ENCODE measurements at regions not wholly inside any gene's neighbourhood (a gene's known extent, or its start where the extent isn't known, plus 50 kb on each side); places are given as distances from the start of the nearest gene placed in this dataset.
"Not testable (repeated sequence)": the region's sequence is repeated elsewhere in the genome, so short reads cannot be mapped to it uniquely, and the experiment has no call there.

DNA sequence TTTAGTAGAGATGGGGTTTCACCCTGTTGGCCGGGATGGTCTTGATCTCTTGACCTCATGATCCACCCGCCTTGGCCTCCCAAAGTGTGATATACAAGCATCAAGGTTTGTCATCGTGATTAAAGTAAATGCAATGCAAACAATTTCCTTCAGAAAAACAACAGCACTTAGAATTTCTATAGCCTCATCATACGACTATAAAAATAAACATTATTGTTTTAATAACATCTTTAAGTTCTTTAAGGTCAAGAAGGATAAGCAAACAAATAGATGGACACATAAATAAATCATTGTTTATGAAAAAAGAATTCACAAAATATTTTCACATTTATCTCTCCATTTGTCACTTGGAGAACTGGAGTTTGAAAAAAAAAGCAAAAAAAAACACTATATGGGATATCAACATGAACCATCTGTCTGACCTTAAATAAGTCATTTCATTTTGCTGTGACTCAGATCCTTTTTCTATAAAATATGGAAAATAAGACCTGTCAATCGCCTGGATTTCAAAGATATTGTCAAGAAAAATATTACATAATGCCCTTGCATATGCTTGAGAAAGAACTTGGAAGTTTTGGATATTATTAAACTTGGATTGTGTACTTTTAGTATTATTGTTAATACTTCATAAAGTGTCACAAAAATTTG is 642.0 kb upstream of the KCNMB2 start:
- DNase-seq (ENCODE audit: low read depth in 3 of 3): no peak

DNA sequence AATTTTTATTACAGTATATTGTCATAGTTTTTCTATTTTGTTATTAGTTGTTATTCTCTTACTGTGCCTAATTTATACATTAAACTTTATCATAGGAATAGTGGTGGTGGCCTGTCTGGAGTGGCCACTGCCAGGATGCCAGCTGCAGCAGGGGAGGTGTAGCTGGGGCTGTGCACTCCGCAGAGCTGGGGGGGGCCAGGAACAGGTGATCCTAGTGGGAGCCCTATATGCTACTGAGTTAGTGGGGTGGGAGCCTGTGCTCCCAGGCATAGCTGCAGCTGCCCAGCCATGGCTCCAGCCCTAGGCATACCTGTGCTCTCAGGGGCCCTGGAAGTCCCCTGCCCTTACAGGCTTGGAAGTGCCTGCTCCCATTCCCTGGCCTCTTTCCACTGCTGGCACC is 638.1 kb upstream of the KCNMB2 start:
- DNase-seq (ENCODE audit: low read depth in 3 of 3): no peak

DNA sequence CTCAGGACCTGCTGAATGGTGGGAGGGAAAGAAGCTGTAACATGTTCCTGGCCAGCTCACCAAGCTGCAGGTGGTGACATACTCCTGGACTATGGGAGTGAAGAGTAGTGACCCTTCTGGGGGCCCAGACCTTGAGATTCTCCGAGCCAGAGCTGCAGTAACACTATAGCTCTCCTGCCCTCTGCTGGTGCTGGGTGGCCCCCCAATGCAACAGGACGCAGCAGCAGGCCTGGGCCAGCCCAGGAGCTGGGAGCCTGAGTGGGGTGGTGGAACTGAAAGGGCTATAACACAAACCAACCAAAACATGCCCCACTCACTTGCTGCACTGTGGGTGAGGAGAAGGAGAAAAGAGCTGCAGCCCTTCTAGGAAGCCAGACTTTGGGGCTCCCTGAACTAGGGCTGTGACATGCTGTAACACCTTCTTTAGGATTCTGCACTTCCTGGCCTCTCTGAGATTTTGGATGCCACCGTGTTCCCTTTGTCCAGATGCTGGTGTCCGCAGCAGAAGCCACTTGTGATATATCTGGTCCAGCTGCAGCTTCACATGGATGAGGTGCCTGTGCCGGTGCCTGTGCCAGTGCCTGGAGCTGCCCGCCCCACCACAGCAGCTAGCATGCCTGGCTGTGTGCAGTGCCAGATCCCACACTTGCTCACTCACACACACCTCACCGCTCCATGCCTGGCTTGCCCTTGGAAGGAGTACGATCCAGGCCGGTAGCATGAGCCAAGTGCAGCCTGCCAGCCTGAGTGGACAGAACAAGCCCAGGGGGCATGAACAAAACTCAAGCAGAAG is 636.8 kb upstream of the KCNMB2 start:
- DNase-seq (ENCODE audit: low read depth in 3 of 3): no peak

DNA sequence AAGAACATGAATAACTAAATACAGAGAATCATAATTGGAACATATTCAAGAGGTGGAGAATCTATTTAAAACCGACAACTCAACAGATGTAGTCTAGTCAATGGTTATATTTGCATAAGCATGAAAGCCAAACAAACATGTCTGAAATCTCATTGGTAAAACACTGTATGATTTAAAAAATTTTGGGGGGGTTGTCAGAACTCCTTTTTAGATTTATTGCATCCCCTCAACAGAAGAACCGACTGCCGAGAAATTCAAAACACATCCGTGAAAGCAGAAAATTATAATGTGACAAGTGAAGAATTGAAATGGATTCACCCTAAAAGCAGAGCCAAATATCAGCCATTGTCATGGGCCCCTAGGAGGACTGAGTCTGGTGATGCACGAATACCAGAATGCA is 633.4 kb upstream of the KCNMB2 start:
- DNase-seq (ENCODE audit: low read depth in 3 of 3): no peak

DNA sequence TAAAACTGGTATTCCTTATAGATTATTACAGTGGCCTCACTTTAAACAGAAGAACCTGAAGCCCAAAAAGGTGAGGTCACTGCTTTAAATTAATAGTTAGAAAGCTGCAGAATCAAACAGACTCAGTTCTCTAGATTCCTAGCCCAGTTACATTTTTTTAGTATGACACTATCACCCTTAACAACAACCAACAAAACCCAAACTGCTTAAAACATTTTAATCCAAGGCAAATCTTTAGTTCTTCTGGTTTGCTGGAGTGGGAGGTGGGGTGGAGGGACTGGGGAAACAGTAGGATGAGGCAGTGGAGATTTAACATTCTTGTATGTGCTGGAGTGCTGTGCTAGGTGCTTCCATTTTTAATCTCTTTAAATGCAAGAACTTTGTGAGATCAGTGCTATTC is 631.6 kb upstream of the KCNMB2 start:
- no peak for DNase-seq (ENCODE audit: low read depth in 3 of 3)

DNA sequence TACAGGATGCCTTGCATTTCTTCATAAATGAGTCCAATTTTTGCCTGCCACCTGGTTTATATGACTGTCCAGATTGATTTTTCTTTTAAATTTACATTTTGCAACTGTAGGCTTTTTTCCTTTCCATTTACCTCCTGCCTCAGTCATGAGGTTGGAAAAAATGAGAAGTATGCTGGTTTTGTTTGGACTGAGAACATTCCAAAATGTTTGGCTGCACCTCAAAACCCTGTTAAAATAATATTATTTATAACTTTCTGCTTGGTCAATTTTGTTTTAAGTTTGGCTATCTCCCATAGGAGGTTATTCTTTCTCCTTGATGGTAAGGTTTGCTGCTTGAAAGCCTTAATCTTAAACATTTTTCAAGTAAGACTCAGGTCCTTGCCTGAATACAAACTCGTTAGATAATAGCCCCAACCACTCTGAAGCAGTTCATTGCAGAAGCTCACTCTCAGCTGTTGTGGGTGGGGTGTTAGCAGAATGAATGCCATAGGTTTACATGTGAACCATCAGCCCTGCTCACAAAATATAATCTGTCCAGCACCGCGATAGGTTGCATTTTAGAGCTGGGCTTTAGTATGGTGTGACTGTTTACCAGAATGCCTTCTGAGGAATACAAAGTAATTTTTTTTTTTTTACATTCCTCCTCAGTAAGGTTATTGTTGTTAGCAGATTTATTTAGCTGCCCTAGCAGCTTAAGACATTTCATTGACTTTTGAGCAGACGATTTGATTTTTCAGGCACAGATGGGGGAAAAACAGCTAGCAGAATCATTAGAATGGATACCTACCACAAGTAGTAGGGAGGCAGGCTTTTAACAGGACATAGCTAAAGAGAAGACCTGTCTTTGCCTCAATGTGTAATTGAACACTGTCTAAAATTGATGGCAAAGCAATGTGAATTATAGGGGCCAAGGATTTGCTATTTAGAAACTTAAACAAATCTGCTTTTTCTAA is 630.8 kb upstream of the KCNMB2 start:
- DNase-seq (ENCODE audit: low read depth in 3 of 3): no peak

DNA sequence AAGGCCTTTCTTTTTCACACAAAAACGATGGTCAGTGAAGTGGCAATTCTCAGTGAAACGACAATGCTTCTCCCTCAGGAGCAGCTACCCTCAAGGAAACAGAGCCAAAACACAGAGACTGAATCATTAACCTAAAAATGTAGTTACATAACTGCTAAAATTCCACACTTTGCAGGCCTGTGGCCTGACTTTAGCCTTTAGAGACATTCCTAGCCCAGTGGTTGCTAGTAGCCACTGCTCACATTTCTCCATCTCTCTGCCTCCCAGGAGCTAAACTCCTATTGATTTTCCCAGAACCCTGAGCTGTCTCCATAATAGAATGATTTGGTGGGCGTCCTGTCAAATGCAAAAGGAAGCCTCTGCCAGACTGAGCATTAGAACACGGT is 630.1 kb upstream of the KCNMB2 start:
- no peak for DNase-seq (ENCODE audit: low read depth in 3 of 3)

DNA sequence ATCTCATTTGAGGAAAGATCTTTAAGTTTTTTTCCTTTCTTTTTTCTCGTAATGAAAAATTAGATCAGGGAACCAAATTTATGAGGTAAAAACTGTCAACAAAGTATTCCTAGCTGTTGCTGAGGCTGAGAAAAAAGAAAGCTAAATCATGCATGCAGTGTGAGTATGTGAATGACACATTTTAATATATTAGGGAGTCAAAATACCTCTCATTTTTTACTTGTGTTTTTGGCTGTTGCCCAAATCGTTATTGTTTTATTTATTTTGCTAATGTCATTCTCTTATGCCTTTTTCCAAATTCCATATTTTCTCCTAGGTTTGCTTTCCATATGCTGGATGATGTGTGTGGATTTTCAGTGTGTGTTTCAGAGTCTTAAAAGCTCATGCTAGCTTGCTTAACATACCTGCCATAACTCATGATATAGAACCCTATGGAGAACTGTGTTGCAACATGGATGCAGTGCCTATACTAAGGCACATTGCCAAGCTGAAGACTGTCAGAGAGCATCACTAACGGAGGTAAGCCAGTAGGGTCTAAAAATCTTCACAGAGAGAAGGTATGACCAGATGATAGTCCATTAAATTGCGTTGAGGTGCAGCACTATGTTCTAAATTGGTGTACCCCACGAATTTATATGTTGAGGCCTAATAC is 629.5 kb upstream of the KCNMB2 start:
- no peak for DNase-seq (ENCODE audit: low read depth in 3 of 3)

DNA sequence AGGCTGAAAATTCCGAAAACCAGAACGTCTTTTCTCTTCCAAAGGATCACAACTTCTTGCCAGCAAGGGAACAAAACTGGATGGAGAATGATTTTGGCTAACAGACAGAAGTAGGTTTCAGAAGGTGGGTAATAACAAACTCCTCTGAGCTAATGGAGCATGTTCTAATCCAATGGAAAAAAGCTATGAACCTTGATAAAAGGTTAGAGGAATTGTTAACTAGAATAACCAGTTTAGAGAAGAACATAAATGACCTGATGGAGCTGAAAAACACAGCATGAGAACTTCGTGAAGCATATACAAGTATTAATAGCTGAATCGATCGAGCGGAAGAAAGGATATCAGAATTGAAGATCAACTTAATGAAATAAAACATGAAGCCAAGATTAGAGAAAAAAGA is 626.7 kb upstream of the KCNMB2 start:
- not testable (repeated sequence) for DNase-seq (ENCODE audit: low read depth in 3 of 3)

DNA sequence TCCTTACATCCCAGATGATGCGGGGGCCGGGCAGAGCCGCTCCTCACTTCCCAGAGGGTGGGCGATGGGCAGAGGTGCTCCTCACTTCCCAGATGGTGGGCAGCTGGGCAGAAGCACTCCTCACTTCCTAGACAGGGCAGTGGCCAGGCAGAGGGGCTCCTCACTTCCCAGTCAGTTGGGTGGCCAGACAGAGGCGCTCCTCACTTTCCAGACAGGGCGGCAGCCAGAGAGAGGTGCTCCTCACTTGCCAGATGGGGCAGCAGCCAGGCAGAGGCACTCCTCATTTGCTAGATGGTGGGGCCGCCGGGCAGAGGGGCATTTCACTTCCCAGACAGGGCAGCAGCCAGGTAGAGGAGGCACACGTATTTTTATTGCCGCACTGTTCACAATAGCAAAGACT is 622.0 kb upstream of the KCNMB2 start:
- no peak for DNase-seq (ENCODE audit: low read depth in 3 of 3)

DNA sequence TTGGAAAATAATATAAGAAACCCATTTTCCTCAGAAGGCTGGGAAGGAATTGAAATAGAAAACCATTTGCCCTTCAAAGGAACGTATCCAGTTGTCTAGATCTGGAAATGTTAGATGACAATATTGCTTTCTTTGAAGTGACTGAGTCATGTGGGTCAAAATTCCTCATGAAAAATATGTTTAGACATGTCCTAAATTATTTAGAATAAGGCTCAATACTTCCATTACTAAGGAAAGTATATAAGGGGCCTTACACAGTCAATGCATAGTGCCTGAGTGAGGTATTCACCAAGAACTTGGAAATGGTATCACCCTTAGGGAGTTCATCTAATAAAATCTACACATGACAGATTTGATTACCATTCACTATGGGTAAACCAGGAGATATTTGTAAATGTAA is 619.8 kb upstream of the KCNMB2 start:
- no peak for DNase-seq (ENCODE audit: low read depth in 3 of 3)

DNA sequence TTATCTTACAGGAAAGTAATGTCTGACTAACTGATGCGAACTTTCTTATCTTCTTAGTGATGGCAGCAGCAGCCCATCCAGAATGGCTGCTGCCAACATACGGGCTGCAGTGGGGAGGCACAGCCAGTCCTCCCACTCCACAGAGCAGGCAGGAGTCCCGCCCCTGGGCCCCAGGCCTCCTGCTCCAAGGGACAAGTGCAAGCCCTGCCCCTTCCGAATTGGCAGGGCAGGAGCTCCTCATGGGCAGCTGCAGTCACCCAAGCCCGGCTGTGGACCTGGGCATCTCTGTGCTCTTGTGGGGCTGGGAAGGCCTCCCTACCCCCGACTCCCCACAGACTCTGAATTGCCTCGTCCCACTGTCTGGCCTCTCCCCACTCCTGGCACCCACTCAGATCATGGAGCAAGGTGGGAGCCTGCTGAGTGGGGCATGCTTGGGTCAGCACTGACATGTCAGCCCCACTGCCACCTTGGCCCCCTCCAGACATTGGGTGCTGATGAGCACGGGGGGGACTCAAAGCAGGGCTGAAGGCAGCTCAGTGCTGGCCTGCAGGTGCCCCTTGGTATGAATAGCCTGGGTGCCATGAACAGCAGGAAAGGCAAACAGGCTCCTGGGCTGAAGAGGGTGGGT is 618.9 kb upstream of the KCNMB2 start:
- DNase-seq (ENCODE audit: low read depth in 3 of 3): no peak

DNA sequence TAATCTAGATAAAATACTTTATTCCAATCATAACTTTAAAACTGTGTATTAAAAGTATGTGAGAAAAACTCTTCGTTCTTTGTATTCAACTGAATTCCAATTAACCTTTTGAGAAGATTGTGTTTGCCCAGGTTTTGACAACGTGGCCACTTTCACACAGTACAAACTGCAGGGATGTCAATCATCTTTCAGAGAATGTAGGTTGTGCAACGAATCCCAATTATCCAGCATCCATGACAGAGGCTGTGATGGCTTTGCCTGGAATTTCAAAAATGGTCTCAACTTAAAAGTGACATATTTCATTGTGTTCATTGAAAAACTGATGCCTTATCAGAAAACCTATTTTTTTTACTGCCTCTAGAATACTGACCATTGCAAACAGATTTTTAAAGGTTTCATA is 615.1 kb upstream of the KCNMB2 start:
- DNase-seq (ENCODE audit: low read depth in 3 of 3): no peak

DNA sequence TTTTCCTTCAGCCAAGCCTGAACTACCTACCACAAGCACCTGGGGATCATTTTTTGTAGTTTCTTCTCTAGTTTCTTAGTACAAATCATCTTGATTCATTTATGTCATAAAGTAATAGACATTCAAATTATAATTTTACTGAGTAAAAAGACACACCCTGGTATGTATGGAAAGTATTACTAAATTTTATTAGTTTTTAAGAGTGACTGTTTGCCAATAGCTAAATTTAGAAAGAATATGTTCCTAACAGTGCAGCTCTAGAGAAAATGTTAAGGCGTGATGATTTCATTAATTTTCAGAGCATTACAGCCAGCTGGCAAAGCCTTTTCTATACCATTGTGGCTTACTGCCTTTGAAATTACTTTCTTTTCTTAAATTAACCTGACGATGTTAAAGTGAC is 612.0 kb upstream of the KCNMB2 start:
- no peak for DNase-seq (ENCODE audit: low read depth in 3 of 3)

DNA sequence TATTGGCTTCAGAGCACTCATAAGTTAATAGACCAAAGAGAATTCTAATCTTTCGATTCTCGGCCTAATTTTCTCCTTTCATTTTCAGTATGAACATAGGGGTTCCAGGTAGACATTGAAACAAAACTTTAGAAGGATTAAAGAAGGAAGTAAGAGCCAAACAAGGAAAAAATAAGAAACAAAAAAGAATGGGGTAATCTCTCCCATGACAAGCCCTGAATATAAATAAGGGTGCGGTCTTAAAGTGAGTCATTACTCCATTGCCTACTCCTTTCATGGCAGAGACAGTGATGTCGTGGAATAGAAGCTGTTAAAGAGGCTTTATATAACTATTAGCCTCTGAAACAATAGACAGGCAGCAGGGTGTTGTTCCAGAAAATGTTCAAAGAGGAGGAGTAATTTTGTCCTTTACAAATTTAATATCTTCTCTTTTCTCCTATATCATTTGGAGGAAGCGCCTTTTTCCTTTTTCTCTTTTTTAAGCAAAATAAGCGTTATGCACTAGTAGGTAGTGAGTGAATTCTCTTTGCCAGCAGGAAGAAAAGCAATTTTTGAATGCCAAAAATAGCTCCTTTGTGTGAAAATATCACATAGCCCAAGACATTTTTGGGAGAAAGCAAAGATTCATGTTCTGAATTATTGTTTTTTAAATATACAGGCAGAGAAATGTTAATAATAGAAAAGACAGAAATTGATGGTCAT is 607.9 kb upstream of the KCNMB2 start:
- DNase-seq (ENCODE audit: low read depth in 3 of 3): no peak

DNA sequence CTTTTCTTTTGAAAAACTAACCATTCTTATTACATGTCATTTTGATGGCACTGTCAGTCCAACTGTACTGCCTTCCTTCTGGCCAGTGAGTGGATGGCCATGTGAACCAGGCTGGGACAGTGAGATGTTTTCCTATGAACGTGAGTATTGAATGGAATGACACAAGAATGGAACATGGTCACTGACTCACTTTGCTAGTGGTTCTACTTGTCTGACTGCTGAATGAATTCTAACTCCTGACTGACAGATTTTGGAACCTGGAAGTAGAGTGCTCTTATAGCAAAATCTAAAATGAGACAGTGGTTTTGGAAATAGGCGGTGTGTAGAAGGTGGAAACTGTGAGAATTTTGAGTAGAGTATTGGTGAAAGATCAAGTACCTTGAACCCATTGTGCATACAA is 606.9 kb upstream of the KCNMB2 start:
- DNase-seq (ENCODE audit: low read depth in 3 of 3): no peak

DNA sequence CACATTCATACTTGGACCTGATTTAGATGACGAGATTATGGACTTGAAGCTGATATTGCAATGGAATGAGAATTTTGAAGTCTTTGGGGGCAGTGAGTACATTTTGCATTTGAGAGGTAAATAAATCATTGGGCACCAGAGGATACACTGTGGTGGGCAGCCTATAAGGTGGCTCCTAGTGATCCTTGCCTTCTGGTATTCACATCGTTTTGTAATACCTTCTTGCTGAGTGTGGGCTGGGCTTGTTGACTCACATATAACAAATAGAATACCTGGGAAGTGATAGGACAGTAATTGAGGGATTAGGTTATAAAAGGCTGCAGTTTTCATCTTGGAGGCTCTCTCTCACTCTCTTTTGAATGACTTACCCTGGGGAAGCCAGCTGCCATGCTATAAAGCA is 605.5 kb upstream of the KCNMB2 start:
- DNase-seq (ENCODE audit: low read depth in 3 of 3): no peak

DNA sequence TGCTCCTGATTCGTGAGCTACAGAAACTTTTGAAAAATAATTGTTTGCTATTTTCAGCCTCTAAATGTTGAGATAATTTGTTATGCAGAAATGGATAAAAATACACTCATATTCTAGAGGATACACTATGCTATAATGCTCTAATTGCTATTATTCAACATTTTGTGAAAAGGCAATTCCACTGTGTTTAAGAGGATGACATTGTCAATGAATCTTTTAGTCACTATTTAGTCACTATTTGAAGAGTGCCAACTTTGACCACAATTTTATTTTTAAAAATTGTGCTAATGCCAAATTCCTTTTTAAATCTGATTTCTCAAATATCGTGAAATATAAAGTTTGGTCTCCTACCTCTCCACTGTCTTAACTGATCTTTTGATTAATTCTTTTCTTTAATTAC is 604.9 kb upstream of the KCNMB2 start:
- DNase-seq (ENCODE audit: low read depth in 3 of 3): no peak

DNA sequence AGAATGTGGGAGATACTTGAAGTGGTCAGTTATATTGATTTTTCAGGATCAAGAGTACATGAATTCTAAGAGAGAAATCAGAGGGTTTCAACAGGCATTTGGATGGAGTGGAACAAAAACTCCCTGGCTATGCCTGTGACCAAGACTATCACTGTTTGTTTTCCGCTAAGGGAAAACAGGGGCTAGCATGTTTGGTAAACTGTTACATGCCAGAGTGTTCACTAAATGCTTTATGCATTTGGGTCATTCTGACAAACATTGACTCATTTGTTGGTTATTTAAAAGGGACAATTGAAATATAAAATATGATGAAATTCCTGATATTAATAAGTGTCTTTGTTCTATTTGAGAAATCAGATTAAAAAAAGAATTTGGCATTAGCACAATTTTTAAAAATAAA is 603.9 kb upstream of the KCNMB2 start:
- no peak for DNase-seq (ENCODE audit: low read depth in 3 of 3)

DNA sequence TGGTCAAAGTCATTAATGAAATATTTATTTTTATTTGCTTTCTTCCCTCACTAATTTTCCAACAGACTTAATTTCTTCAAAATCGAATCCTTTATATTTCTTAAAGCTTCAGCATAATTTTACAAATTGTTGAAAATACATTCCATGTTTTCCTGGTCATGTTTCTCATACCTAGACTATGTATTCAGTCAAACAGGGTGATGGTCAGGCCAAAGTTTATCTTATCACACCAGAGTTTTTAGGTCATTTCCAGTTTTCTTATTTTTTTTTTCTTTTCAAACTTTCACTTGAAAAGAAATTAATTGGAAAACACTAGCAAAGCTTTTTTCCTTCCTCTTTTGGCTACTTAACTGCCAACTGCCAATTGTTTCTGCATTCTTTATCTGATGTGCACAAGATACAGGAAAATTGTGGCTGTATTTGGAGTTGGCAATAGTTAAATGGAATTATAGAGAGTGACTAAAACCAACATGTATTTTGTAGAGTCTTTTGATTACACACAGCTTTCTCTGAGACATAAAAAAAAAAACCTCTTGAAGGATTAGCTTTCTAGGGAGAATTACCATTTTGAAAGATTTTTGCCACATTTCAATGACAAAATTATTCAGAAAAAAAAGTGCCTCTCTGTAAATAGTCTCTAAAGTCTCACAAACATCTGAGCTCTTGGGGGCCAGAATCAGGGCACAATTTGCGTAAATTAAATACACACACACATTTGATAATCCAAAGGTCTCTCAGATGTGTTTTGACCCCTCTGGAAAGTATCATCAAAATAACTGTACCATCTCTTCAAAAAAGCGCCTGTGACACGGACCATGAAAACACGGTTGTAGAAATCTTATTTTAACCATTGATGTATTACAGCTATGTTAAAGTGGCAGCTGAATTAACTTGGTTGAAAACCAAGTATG is 603.2 kb upstream of the KCNMB2 start:
- DNase-seq (ENCODE audit: low read depth in 3 of 3): no peak
